H1 (cell line): ENCODE measurements at regions not wholly inside any gene's neighbourhood (a gene's known extent, or its start where the extent isn't known, plus 50 kb on each side); places are given as distances from the start of the nearest gene placed in this dataset.

Source experiments
- BRCA1 ChIP-seq: IDR thresholded peaks from 2 replicates; pipeline ENCODE4 v1.6.1; 2012; ENCODE audit warnings: low read depth, low read length, improper control_type of control experiment
- JUN ChIP-seq: IDR thresholded peaks from 2 replicates; pipeline ENCODE4 v1.6.1; 2011; ENCODE audit warnings: low read depth, mild to moderate bottlenecking, improper control_type of control experiment, low read length

DNA sequence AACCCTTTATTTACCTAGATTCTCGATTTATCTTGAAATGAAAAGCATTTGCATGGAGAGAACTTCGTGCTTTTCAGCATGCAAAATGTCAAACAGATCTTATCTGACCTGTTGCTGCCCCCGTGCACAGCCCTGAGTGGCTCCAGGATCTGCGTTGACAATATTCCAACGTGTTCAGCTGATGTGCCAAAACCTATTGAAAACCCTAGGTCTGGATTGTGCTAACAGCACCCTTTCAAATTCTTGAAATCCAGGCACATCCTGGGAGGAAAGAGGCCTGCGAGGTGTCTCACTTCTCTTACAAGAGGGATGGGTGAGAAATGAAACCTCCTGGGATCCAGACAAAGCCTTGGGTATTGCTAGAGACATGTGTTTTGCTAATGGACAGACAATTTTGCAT, 231.8 kb downstream of the MAP2K4 start (continued):
- TF ChIP-seq BRCA1 (no peak), JUN (no peak)
- TF ChIP-seq, all 59 proteins: peak for 0
